HCT116 (cell line): ENCODE measurements at regions not wholly inside any gene's neighbourhood (a gene's known extent, or its start where the extent isn't known, plus 50 kb on each side); places are given as distances from the start of the nearest gene placed in this dataset.

ENCODE experiments used
- ATAC-seq: fragments of 200-7000 bp; cut with Tn5 transposase; 2 replicates; pipeline ENCODE4 v1.9.1; 2020; ENCODE audit warnings: mild to moderate bottlenecking, moderate library complexity
- BruUV-seq: library from RNA; stranded (reverse); fragments of 400-500 nt; replicated peaks from 2 replicates; lab custom pipeline; 2021; lab: Mats Ljungman, UMichigan
- CTCF ChIA-PET: fragments of 300-600 bp; sonication (Branson Sonifier 250); formaldehyde crosslinking; loops from one replicate; lab custom pipeline; 2021; ENCODE audit warnings: antibody characterized with exemption; lab: Charles Lee
- POLR2A ChIA-PET: fragments of 300-600, 350-600 bp; sonication (Branson Sonifier 250); formaldehyde crosslinking; loops from one replicate; lab custom pipeline; 2021; ENCODE audit warnings: antibody characterized with exemption; lab: Charles Lee
- RAD21 ChIA-PET, 2 experiments: fragments of 300-600 bp; sonication (Branson Sonifier 250); formaldehyde crosslinking; loops; one replicate each; lab custom pipeline; 2023; ENCODE audit warnings: low total read pairs in 2 of 2; ENCODE audit not compliant: uncharacterized antibody in 2 of 2, unreplicated experiment in 2 of 2, low non-redundant PET in 1 of 2; lab: Charles Lee
- DNase-seq: peaks from one replicate; pipeline ENCODE4 v3.0.0-alpha.2; 2010; ENCODE audit warnings: low read depth, low spot score
- H2AFZ ChIP-seq: fragments of 200-600 bp; shearing (Covaris generic), sonication (generic); 2 replicates; pipeline ENCODE4 v1.6.1; 2017; ENCODE audit warnings: low read depth, mixed run types, mixed read lengths, antibody characterized with exemption, low read length; ENCODE audit not compliant: poor library complexity, severe bottlenecking
- H3K27ac ChIP-seq: 2 replicates; pipeline ENCODE4 v1.5.1; 2012; ENCODE audit warnings: low read depth, low read length
- H3K27me3 ChIP-seq: fragments of 200-600 bp; sonication (generic); 2 replicates; pipeline ENCODE4 v1.6.1; 2016; ENCODE audit warnings: mixed run types, low read length, mixed read lengths; ENCODE audit not compliant: insufficient read depth
- H3K36me3 ChIP-seq, 2 experiments: fragments of 200-500 bp in 1 of 2; fragments of 200-600 bp in 1 of 2; sonication (Bioruptor generic) in 1 of 2; sonication (generic) in 1 of 2; 2 replicates each; pipeline versions ENCODE4 v1.5.1 to v1.6.1; 2014 to 2016; ENCODE audit warnings: low read length in 2 of 2, inconsistent platforms in 1 of 2, mixed read lengths in 1 of 2, mixed run types in 1 of 2; ENCODE audit not compliant: insufficient read depth in 2 of 2, control insufficient read depth in 1 of 2
- H3K4me1 ChIP-seq, 2 experiments: fragments of 200-600 bp in 1 of 2; sonication (generic) in 1 of 2; 2 replicates each; pipeline versions ENCODE4 v1.5.1 to v1.6.1; 2012 to 2017; ENCODE audit warnings: low read length in 2 of 2, inconsistent platforms in 1 of 2, mild to moderate bottlenecking in 1 of 2, mixed read lengths in 1 of 2, mixed run types in 1 of 2, moderate library complexity in 1 of 2; ENCODE audit not compliant: insufficient read depth in 2 of 2, control insufficient read depth in 1 of 2
- H3K4me2 ChIP-seq: fragments of 200-600 bp; sonication (generic); 2 replicates; pipeline ENCODE4 v1.6.1; 2017; ENCODE audit warnings: mixed run types, low read length, mixed read lengths
- H3K4me3 ChIP-seq, 2 experiments: fragments of 200-600 bp in 1 of 2; sonication (generic) in 1 of 2; replicated peaks in 1 of 2; 2 replicates each; pipeline ENCODE4 v1.5.1; 2011 to 2016; ENCODE audit warnings: low read length in 2 of 2, control low read depth in 1 of 2, low read depth in 1 of 2, mild to moderate bottlenecking in 1 of 2, mixed read lengths in 1 of 2, mixed run types in 1 of 2
- H3K79me2 ChIP-seq: fragments of 200-600 bp; sonication (generic); 2 replicates; pipeline ENCODE4 v1.6.1; 2017; ENCODE audit warnings: mild to moderate bottlenecking, mixed run types, low read length, moderate library complexity, mixed read lengths; ENCODE audit not compliant: insufficient read depth
- H3K9ac ChIP-seq: fragments of 200-600 bp; sonication (generic); 2 replicates; pipeline ENCODE4 v1.6.1; 2016; ENCODE audit warnings: low read length, mixed read lengths
- H3K9me2 ChIP-seq: fragments of 200-600 bp; sonication (generic), shearing (Covaris generic); 2 replicates; pipeline ENCODE4 v1.6.1; 2017; ENCODE audit warnings: mixed run types, mild to moderate bottlenecking, moderate library complexity; ENCODE audit not compliant: insufficient read depth
- H3K9me3 ChIP-seq, 2 experiments: fragments of 200-500 bp in 1 of 2; fragments of 200-600 bp in 1 of 2; sonication (Bioruptor generic) in 1 of 2; sonication (generic) in 1 of 2; 2 replicates each; pipeline ENCODE4 v1.6.1; 2014 to 2017; ENCODE audit warnings: low read length in 2 of 2, mixed read lengths in 2 of 2, inconsistent platforms in 1 of 2, low read depth in 1 of 2, mild to moderate bottlenecking in 1 of 2, mixed run types in 1 of 2, moderate library complexity in 1 of 2; ENCODE audit not compliant: control insufficient read depth in 1 of 2, insufficient read depth in 1 of 2
- H4K20me1 ChIP-seq: fragments of 200-600 bp; sonication (generic), shearing (Covaris generic); 2 replicates; pipeline ENCODE4 v1.6.1; 2017; ENCODE audit warnings: mixed run types, mild to moderate bottlenecking, moderate library complexity; ENCODE audit not compliant: insufficient read depth
- ATF3 ChIP-seq: IDR thresholded peaks from 2 replicates; pipeline ENCODE4 v1.6.1; 2012
- CBX3 ChIP-seq: IDR thresholded peaks from 2 replicates; pipeline ENCODE4 v1.6.1; 2012; ENCODE audit warnings: low read depth
- CEBPB ChIP-seq: IDR thresholded peaks from 2 replicates; pipeline ENCODE4 v1.6.1; 2012; ENCODE audit warnings: low read depth
- EGR1 ChIP-seq: IDR thresholded peaks from 2 replicates; pipeline ENCODE4 v1.6.1; 2012; ENCODE audit warnings: low read depth
- ELF1 ChIP-seq: IDR thresholded peaks from 2 replicates; pipeline ENCODE4 v1.6.1; 2012; ENCODE audit warnings: low read depth, borderline replicate concordance
- EZH2phosphoT487 ChIP-seq: fragments of 200-600 bp; IDR thresholded peaks from 2 replicates; pipeline ENCODE4 v1.6.1; 2018; ENCODE audit warnings: antibody characterized with exemption, borderline replicate concordance
- FOSL1 ChIP-seq: IDR thresholded peaks from 2 replicates; pipeline ENCODE4 v1.6.1; 2012; ENCODE audit warnings: low read depth
- JUND ChIP-seq: IDR thresholded peaks from 2 replicates; pipeline ENCODE4 v1.6.1; 2012
- POLR2AphosphoS5 ChIP-seq: IDR thresholded peaks from 2 replicates; pipeline ENCODE4 v1.6.1; 2011; ENCODE audit warnings: mild to moderate bottlenecking, low read depth, low read length, moderate library complexity
- RAD21 ChIP-seq: IDR thresholded peaks from 2 replicates; pipeline ENCODE4 v1.6.1; 2012; ENCODE audit warnings: low read depth, mild to moderate bottlenecking
- REST ChIP-seq: IDR thresholded peaks from 2 replicates; pipeline ENCODE4 v1.6.1; 2012; ENCODE audit warnings: low read depth
- SIN3A ChIP-seq: IDR thresholded peaks from 2 replicates; pipeline ENCODE4 v1.6.1; 2012; ENCODE audit warnings: low read depth
- SP1 ChIP-seq: IDR thresholded peaks from 2 replicates; pipeline ENCODE4 v1.6.1; 2012; ENCODE audit warnings: low read depth
- SRF ChIP-seq: IDR thresholded peaks from 2 replicates; pipeline ENCODE4 v1.6.1; 2012; ENCODE audit warnings: low read depth
- TCF7L2 ChIP-seq: IDR thresholded peaks from 2 replicates; pipeline ENCODE4 v1.7.0; 2011; ENCODE audit warnings: borderline replicate concordance, inconsistent platforms; ENCODE audit not compliant: insufficient read depth, insufficient read length; ENCODE audit errors: extremely low read depth
- ZFX ChIP-seq: fragments of 450-650 bp; IDR thresholded peaks from 2 replicates; pipeline ENCODE4 v1.6.1; 2017
- ZNF274 ChIP-seq: fragments of 200-500 bp; sonication (Bioruptor generic); IDR thresholded peaks from 2 replicates; pipeline ENCODE4 v1.6.1; 2014; ENCODE audit warnings: mild to moderate bottlenecking, low read depth, low read length, inconsistent platforms
- intact Hi-C: fragments of 100-400 bp; cut with micrococcal nuclease; formaldehyde crosslinking; loops from 2 replicates; pipeline ENCODE4 v1.10.0; 2022
- TF ChIP-seq, protein P1 (sequence below): IDR thresholded peaks from 2 replicates; pipeline ENCODE4 v1.6.1; 2011; ENCODE audit warnings: mild to moderate bottlenecking, low read length, moderate library complexity; ENCODE audit not compliant: insufficient replicate concordance; ENCODE audit errors: extremely low read depth
- TF ChIP-seq, protein P2 (sequence below): IDR thresholded peaks from 2 replicates; pipeline ENCODE4 v1.6.1; 2012

DNA sequence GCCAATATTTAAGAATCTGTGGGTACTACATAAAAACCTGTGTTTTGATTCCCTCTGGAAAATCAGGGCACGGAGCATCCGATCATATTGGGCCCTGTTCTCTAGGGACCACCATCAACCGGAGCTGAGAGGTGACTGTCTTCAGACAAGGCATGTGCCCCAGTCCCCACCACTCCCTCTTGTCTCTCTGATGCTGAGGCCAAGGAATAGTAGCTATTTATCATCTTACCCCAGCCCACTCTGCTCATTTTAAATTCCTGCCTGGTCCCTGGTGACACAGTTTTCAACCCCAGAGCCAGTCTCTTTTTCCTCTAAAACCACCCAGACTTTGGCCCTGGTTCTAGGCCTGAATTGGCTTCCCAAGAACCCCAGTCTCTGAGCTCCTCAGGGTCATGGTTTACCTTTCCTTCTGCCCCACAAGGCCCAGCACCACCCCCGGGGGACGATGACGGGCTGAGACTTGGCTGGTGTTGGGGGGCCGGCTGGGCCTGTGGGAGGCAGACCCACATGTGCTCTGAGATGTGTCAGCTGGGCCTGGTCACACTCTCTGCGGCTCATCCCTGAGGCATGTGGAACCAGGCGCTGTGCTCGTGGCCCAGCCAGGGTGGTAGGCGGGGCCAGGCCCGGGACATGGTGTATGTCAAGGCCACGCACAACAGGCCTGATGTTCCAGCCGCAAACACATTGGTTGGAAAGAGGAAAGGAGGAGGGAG lies 114.4 kb downstream of the CEBPB start:
- no peak overlapping the region for H3K4me2 ChIP-seq

More for the DNA sequence above, 114.4 kb downstream of the CEBPB start:
- no TSS peak for BruUV-seq
- TF ChIP-seq, protein P1, sequence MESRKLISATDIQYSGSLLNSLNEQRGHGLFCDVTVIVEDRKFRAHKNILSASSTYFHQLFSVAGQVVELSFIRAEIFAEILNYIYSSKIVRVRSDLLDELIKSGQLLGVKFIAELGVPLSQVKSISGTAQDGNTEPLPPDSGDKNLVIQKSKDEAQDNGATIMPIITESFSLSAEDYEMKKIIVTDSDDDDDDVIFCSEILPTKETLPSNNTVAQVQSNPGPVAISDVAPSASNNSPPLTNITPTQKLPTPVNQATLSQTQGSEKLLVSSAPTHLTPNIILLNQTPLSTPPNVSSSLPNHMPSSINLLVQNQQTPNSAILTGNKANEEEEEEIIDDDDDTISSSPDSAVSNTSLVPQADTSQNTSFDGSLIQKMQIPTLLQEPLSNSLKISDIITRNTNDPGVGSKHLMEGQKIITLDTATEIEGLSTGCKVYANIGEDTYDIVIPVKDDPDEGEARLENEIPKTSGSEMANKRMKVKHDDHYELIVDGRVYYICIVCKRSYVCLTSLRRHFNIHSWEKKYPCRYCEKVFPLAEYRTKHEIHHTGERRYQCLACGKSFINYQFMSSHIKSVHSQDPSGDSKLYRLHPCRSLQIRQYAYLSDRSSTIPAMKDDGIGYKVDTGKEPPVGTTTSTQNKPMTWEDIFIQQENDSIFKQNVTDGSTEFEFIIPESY: no peak
- no peak for TF ChIP-seq ZNF274
- no peak for TF ChIP-seq SIN3A
- no peak for TF ChIP-seq SRF
- no peak for TF ChIP-seq TCF7L2
- TF ChIP-seq ZFX: no peak
- no peak for TF ChIP-seq FOSL1
- no peak for TF ChIP-seq EZH2phosphoT487
- TF ChIP-seq ATF3: no peak
- no peak for TF ChIP-seq SP1
- TF ChIP-seq REST: no peak
- no peak for TF ChIP-seq ELF1
- TF ChIP-seq POLR2AphosphoS5: no peak
- TF ChIP-seq CBX3: no peak
- no peak for TF ChIP-seq CEBPB
- no peak for TF ChIP-seq EGR1
- TF ChIP-seq, protein P2, sequence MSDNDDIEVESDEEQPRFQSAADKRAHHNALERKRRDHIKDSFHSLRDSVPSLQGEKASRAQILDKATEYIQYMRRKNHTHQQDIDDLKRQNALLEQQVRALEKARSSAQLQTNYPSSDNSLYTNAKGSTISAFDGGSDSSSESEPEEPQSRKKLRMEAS: no peak
- no peak for TF ChIP-seq JUND
- no peak for TF ChIP-seq RAD21
- POLR2A ChIA-PET: no interaction called here
- Histone ChIP-seq H3K9me3 (no peaks in the 10 kb centered on the region), H3K4me1 (peaks cover 16 to 41% of the 10 kb centered on the region in 2 experiments), H3K27me3 (no peaks in the 10 kb centered on the region), H2AFZ (no peak overlapping the region), H3K36me3 (no peaks in the 10 kb centered on the region), H3K27ac (no peak overlapping the region; the same call in 1 of the 2 replicates), H3K4me3 (no peak overlapping the region), H3K79me2 (no peaks in the 10 kb centered on the region), H3K9me2 (no peaks in the 10 kb centered on the region), H4K20me1 (no peaks in the 10 kb centered on the region), H3K9ac (no peak overlapping the region)
- CTCF ChIA-PET: no interaction called here
- RAD21 ChIA-PET: no interaction called here
- no peak for ATAC-seq
- DNase-seq: no peak
- intact Hi-C loops: no loop called here
